ENCODE measurements at regions not wholly inside any gene's neighbourhood (a gene's known extent, or its start where the extent isn't known, plus 50 kb on each side); places are given as distances from the start of the nearest gene placed in this dataset.
"Not testable (repeated sequence)": the region's sequence is repeated elsewhere in the genome, so short reads cannot be mapped to it uniquely, and the experiment has no call there.

- TF ChIP-seq POLR2AphosphoS5 (IDR thresholded peaks at IDR 0.05; ENCODE audit: borderline replicate concordance, low read depth, low read length); EZH2 (IDR thresholded peaks at IDR 0.05); FOXP2 (optimal IDR thresholded peaks at IDR 0.05; ENCODE audit: control extremely low read depth, extremely low read length, insufficient read depth): not testable (repeated sequence)
These were observed 87.5 kb upstream of the ADGRE5 start for GRCh38 chr19:14293816-14294170.

Data from SK-N-MC (cell line).